ENCODE measurements at regions not wholly inside any gene's neighbourhood (a gene's known extent, or its start where the extent isn't known, plus 50 kb on each side); places are given as distances from the start of the nearest gene placed in this dataset.

DNA sequence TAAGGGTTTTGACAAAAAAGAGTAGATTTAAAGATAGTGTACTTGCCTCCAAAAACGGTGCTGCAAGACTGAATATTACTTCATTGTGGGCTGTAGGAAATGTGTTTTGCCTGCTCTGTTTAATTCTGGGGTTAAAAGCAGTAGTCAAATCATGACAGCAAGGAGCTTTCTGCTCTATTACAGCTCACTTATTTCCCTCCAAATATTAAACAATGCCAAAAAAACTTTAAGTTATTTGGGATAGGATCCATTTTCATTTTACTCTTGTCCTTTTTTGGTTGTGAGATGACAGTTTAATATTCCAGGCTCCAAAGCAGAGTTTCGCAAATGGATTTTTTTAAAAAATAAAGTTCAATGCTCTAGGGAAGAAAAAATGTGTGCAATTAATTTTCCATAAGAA, 340.4 kb upstream of the RGMB start:
- TF ChIP-seq GATA2 (IDR thresholded peaks at IDR 0.05; ENCODE audit: low read depth, low read length), result no peak
- TF ChIP-seq GATA3 (IDR thresholded peaks at IDR 0.05; ENCODE audit: low read depth, low read length), result no peak

All from SH-SY5Y (cell line).